A673 (cell line): ENCODE measurements at regions not wholly inside any gene's neighbourhood (a gene's known extent, or its start where the extent isn't known, plus 50 kb on each side); places are given as distances from the start of the nearest gene placed in this dataset.

Source experiments
- CTCF ChIP-seq: fragments of 300-800, 200-600 bp; sonication (generic); conservative IDR thresholded peaks from 2 replicates; pipeline ENCODE4 v1.5.1; 2017; ENCODE audit warnings: low read depth, mild to moderate bottlenecking, antibody characterized with exemption, low read length, moderate library complexity, mixed read lengths
- EZH2 ChIP-seq: fragments of 200-600 bp; sonication (generic); IDR thresholded peaks from 2 replicates; pipeline ENCODE4 v1.6.1; 2017; ENCODE audit warnings: borderline replicate concordance, low read depth, mild to moderate bottlenecking, mixed read lengths, antibody characterized with exemption, low read length; ENCODE audit not compliant: poor library complexity, severe bottlenecking

- no peak for TF ChIP-seq CTCF
- no peak for TF ChIP-seq EZH2
Observed at GRCh38 chr20:11700831-11701230, 216.9 kb upstream of the BTBD3 start.
